GM12878 (cell line): ENCODE measurements at regions not wholly inside any gene's neighbourhood (a gene's known extent, or its start where the extent isn't known, plus 50 kb on each side); places are given as distances from the start of the nearest gene placed in this dataset.

Experiments
- ATAC-seq: fragments of 200-7000 bp; cut with Tn5 transposase; 3 replicates; pipeline ENCODE4 v1.9.1; 2020; ENCODE audit warnings: mild to moderate bottlenecking, moderate library complexity
- BruUV-seq: library from RNA; stranded (reverse); fragments of 400-500 nt; replicated peaks from 2 replicates; lab custom pipeline; 2021; lab: Mats Ljungman, UMichigan
- CTCF ChIA-PET: fragments of 300-600 bp; sonication (Branson Sonifier 250); formaldehyde crosslinking; extraction: SDS; loops from one replicate; lab custom pipeline; 2021; ENCODE audit warnings: inconsistent platforms; lab: Yijun Ruan, JAX
- POLR2A ChIA-PET: fragments of 350-600 bp; formaldehyde crosslinking; extraction: SDS; loops from one replicate; lab custom pipeline; 2021; ENCODE audit warnings: inconsistent platforms; lab: Charles Lee
- RAD21 ChIA-PET: fragments of 300-600 bp; sonication (Branson Sonifier 250); formaldehyde crosslinking; loops from one replicate; lab custom pipeline; 2023; ENCODE audit warnings: antibody characterized with exemption; ENCODE audit not compliant: unreplicated experiment; lab: Charles Lee
- SMC1A ChIA-PET: fragments of 300-600 bp; sonication (Branson Sonifier 250); formaldehyde crosslinking; loops from one replicate; lab custom pipeline; 2023; ENCODE audit not compliant: unreplicated experiment, uncharacterized antibody; lab: Charles Lee
- DNase-seq: peaks from one replicate; pipeline ENCODE4 v3.0.0-alpha.2; 2011; ENCODE audit warnings: low read depth, low spot score
- FAIRE-seq: peaks from 3 replicates; lab custom pipeline; 2011; peaks lifted over from hg19 to GRCh38; lab: Jason Lieb, UNC
- H2AFZ ChIP-seq: 2 replicates; pipeline ENCODE4 v1.6.0; 2011; ENCODE audit warnings: low read depth, low read length, control low read depth; ENCODE audit not compliant: control insufficient read depth
- H3K27ac ChIP-seq: 2 replicates; pipeline ENCODE4 v1.5.1; 2011; ENCODE audit warnings: control low read depth; ENCODE audit not compliant: control insufficient read depth, insufficient read depth
- H3K27me3 ChIP-seq, 2 experiments: replicated peaks in 1 of 2; 2 replicates each; pipeline versions ENCODE4 v1.6.0 to v1.6.1; 2011; ENCODE audit warnings: low read length in 1 of 2; ENCODE audit not compliant: control insufficient read depth in 2 of 2, insufficient read depth in 2 of 2
- H3K36me3 ChIP-seq, 2 experiments: 2 replicates each; pipeline ENCODE4 v1.5.1; 2011; ENCODE audit warnings: low read length in 1 of 2; ENCODE audit not compliant: control insufficient read depth in 2 of 2, insufficient read depth in 2 of 2
- H3K4me1 ChIP-seq: 2 replicates; pipeline ENCODE4 v1.6.1; 2011; ENCODE audit warnings: mild to moderate bottlenecking, low read length, moderate library complexity, mixed read lengths; ENCODE audit not compliant: control insufficient read depth, insufficient read depth
- H3K4me2 ChIP-seq: 2 replicates; pipeline ENCODE4 v1.6.0; 2011; ENCODE audit warnings: control low read depth; ENCODE audit not compliant: control insufficient read depth, insufficient read depth
- H3K4me3 ChIP-seq: fragments of 200-600 bp; sonication (generic); 2 replicates; pipeline ENCODE4 v1.5.1; 2016
- H3K79me2 ChIP-seq: 2 replicates; pipeline ENCODE4 v1.6.0; 2011; ENCODE audit warnings: low read length; ENCODE audit not compliant: control insufficient read depth, insufficient read depth
- H3K9ac ChIP-seq: 2 replicates; pipeline ENCODE4 v1.8.0; 2011; ENCODE audit warnings: low read length, control low read depth, mixed read lengths; ENCODE audit not compliant: control insufficient read depth, insufficient read depth
- H3K9me3 ChIP-seq: replicated peaks from 3 replicates; pipeline ENCODE4 v1.5.1; 2011; ENCODE audit warnings: mild to moderate bottlenecking, low read length; ENCODE audit not compliant: control insufficient read depth, insufficient read depth
- H4K20me1 ChIP-seq: 2 replicates; pipeline ENCODE4 v1.6.0; 2011; ENCODE audit not compliant: control insufficient read depth, insufficient read depth
- BACH1 ChIP-seq: fragments of 450-650 bp; IDR thresholded peaks from 2 replicates; pipeline ENCODE4 v1.6.1; 2017; ENCODE audit warnings: mild to moderate bottlenecking, borderline replicate concordance
- CHD4 ChIP-seq: fragments of 200-600 bp; sonication (generic); IDR thresholded peaks from 2 replicates; pipeline ENCODE4 v1.6.1; 2016; ENCODE audit warnings: mild to moderate bottlenecking
- CREM ChIP-seq: IDR thresholded peaks from 2 replicates; pipeline ENCODE4 v1.6.1; 2014; ENCODE audit warnings: antibody characterized with exemption, low read depth
- ELK1 ChIP-seq: IDR thresholded peaks from 2 replicates; pipeline ENCODE4 v1.6.1; 2012; ENCODE audit warnings: low read depth, low read length, improper control_type of control experiment
- KLF5 ChIP-seq: fragments of 450-650 bp; IDR thresholded peaks from 2 replicates; pipeline ENCODE4 v1.6.1; 2014; ENCODE audit warnings: mild to moderate bottlenecking; ENCODE audit not compliant: partially characterized antibody
- MAX ChIP-seq: IDR thresholded peaks from 2 replicates; pipeline ENCODE4 v1.6.1; 2012; ENCODE audit warnings: low read depth, low read length, improper control_type of control experiment
- MEF2A ChIP-seq: IDR thresholded peaks from 2 replicates; pipeline ENCODE4 v1.6.1; 2011; ENCODE audit warnings: low read depth, mild to moderate bottlenecking, low read length, moderate library complexity; ENCODE audit not compliant: insufficient read depth
- NFYB ChIP-seq: IDR thresholded peaks from 2 replicates; pipeline ENCODE4 v1.6.1; 2011; ENCODE audit warnings: low read depth, mild to moderate bottlenecking, low read length, improper control_type of control experiment, moderate library complexity; ENCODE audit not compliant: insufficient read depth
- NR2C1 ChIP-seq: fragments of 450-650 bp; IDR thresholded peaks from 2 replicates; pipeline ENCODE4 v1.6.1; 2017; ENCODE audit warnings: antibody characterized with exemption, mild to moderate bottlenecking, moderate library complexity
- NR2F1 ChIP-seq: fragments of 450-650 bp; conservative IDR thresholded peaks from 2 replicates; pipeline ENCODE4 v1.6.1; 2017; ENCODE audit warnings: mild to moderate bottlenecking
- PAX5 ChIP-seq: IDR thresholded peaks from 2 replicates; pipeline ENCODE4 v1.6.1; 2011; ENCODE audit warnings: low read depth, low read length, borderline replicate concordance
- PML ChIP-seq: IDR thresholded peaks from 2 replicates; pipeline ENCODE4 v1.6.1; 2012; ENCODE audit warnings: low read length, inconsistent platforms
- POLR2AphosphoS5 ChIP-seq: IDR thresholded peaks from 2 replicates; pipeline ENCODE4 v1.6.1; 2011; ENCODE audit warnings: mild to moderate bottlenecking, low read length, inconsistent platforms
- RAD21 ChIP-seq: IDR thresholded peaks from 2 replicates; pipeline ENCODE4 v1.6.1; 2011; ENCODE audit warnings: mild to moderate bottlenecking, low read depth, low read length, moderate library complexity; ENCODE audit not compliant: insufficient read depth
- STAT1 ChIP-seq: fragments of 450-650 bp; conservative IDR thresholded peaks from 2 replicates; pipeline ENCODE4 v1.6.1; 2014; ENCODE audit warnings: antibody characterized with exemption, mild to moderate bottlenecking
- ZNF622 ChIP-seq: fragments of 450-650 bp; IDR thresholded peaks from 2 replicates; pipeline ENCODE4 v1.6.1; 2017; ENCODE audit warnings: mild to moderate bottlenecking, inconsistent platforms
- ZNF687 ChIP-seq: fragments of 450-650 bp; IDR thresholded peaks from 2 replicates; pipeline ENCODE4 v1.6.1; 2017; ENCODE audit warnings: mild to moderate bottlenecking, moderate library complexity
- WGBS: methylation state at CpG from one replicate; pipeline ENCODE4 v1.1.6; 2016; ENCODE audit warnings: low lambda C conversion rate; ENCODE audit not compliant: insufficient replicate concordance, insufficient coverage; ENCODE audit errors: missing lambda C conversion rate; 5-methylcytosine and 5-hydroxymethylcytosine counted together
- in situ Hi-C: fragments of 300-500 bp; cut with MboI; formaldehyde crosslinking; loops from 9 replicates; pipeline ENCODE4 v1.14.3; 2018; ENCODE audit warnings: mixed read lengths
- intact Hi-C: fragments of 100-400 bp; cut with micrococcal nuclease; formaldehyde crosslinking; loops from one replicate; pipeline ENCODE4 v1.14.2; 2022; ENCODE audit not compliant: unreplicated experiment

GRCh38 chr7:49638166-49638565, 135.3 kb upstream of the VWC2 start:
- Histone ChIP-seq H3K27ac (no peak overlapping the region), H3K9ac (no peak overlapping the region), H3K4me1 (no peaks in the 10 kb centered on the region), H3K9me3 (no peaks in the 10 kb centered on the region), H3K36me3 (no peaks in the 10 kb centered on the region), H3K79me2 (no peaks in the 10 kb centered on the region), H3K4me3 (no peak overlapping the region), H3K4me2 (no peak overlapping the region), H2AFZ (no peak overlapping the region), H3K27me3 (no peaks in the 10 kb centered on the region; a peak in 1 of 4 replicates), H4K20me1 (no peaks in the 10 kb centered on the region)
- intact Hi-C loops, result no loop called here
- SMC1A ChIA-PET, result no interaction called here
- no TSS peak for BruUV-seq
- RAD21 ChIA-PET, result no interaction called here
- in situ Hi-C loops, result no loop called here
- CTCF ChIA-PET, result no interaction called here
- 3% methylated on average over 3 of the region's 3 CpGs for WGBS
- DNase-seq, result no peak
- no peak for TF ChIP-seq RAD21
- TF ChIP-seq STAT1, result no peak
- no peak for TF ChIP-seq POLR2AphosphoS5
- TF ChIP-seq CREM, result no peak
- no peak for TF ChIP-seq MEF2A
- no peak for TF ChIP-seq CHD4
- TF ChIP-seq MAX, result no peak
- TF ChIP-seq BACH1, result no peak
- no peak for TF ChIP-seq NFYB
- no peak for TF ChIP-seq ZNF622
- no peak for TF ChIP-seq NR2C1
- TF ChIP-seq ZNF687, result no peak
- TF ChIP-seq PML, result no peak
- no peak for TF ChIP-seq KLF5
- no peak for TF ChIP-seq ELK1
- TF ChIP-seq PAX5, result no peak
- no peak for TF ChIP-seq NR2F1
- FAIRE-seq, result no peak
- POLR2A ChIA-PET, result no interaction called here
- ATAC-seq, result no peak
